8988T (cell line): ENCODE measurements at regions not wholly inside any gene's neighbourhood (a gene's known extent, or its start where the extent isn't known, plus 50 kb on each side); places are given as distances from the start of the nearest gene placed in this dataset.

Experiments used
- DNase-seq: peaks from one replicate; pipeline ENCODE4 v3.0.0; 2011

GRCh38 chr5:28544501-28544900 lies 1506.1 kb upstream of the CDH9 start:
- no peak for DNase-seq

- DNase-seq: no peak
Observed at GRCh38 chr5:28543473-28544098, 1505.2 kb upstream of the CDH9 start.

- no peak for DNase-seq
Observed at GRCh38 chr5:28542987-28543386, 1504.6 kb upstream of the CDH9 start.

GRCh38 chr5:28523888-28524635 lies 1485.7 kb upstream of the CDH9 start:
- DNase-seq: no peak

- DNase-seq: no peak
Observed at GRCh38 chr5:28523416-28523815, 1485.0 kb upstream of the CDH9 start.

- no peak for DNase-seq
Observed at GRCh38 chr5:28517691-28518090, 1479.3 kb upstream of the CDH9 start.

GRCh38 chr5:28516722-28517121 lies 1478.3 kb upstream of the CDH9 start:
- no peak for DNase-seq

- DNase-seq: no peak
Observed at GRCh38 chr5:28512648-28513047, 1474.3 kb upstream of the CDH9 start.

- no peak for DNase-seq
Observed at GRCh38 chr5:28505121-28505520, 1466.7 kb upstream of the CDH9 start.

GRCh38 chr5:28500511-28500910 lies 1462.1 kb upstream of the CDH9 start:
- DNase-seq: no peak

GRCh38 chr5:28499766-28500290 lies 1461.4 kb upstream of the CDH9 start:
- DNase-seq: no peak

- no peak for DNase-seq
Observed at GRCh38 chr5:28495876-28496275, 1457.5 kb upstream of the CDH9 start.

- DNase-seq: no peak
Observed at GRCh38 chr5:28493456-28493855, 1455.1 kb upstream of the CDH9 start.

- no peak for DNase-seq
Observed at GRCh38 chr5:28488752-28489151, 1450.4 kb upstream of the CDH9 start.

- DNase-seq: no peak
Observed at GRCh38 chr5:28483327-28484025, 1445.1 kb upstream of the CDH9 start.

GRCh38 chr5:28473531-28474107 lies 1435.2 kb upstream of the CDH9 start:
- no peak for DNase-seq

GRCh38 chr5:28468166-28468565 lies 1429.8 kb upstream of the CDH9 start:
- DNase-seq: no peak

GRCh38 chr5:28463728-28464127 lies 1425.3 kb upstream of the CDH9 start:
- DNase-seq: no peak

GRCh38 chr5:28451483-28451882 lies 1413.1 kb upstream of the CDH9 start:
- DNase-seq: no peak

GRCh38 chr5:28450997-28451396 lies 1412.6 kb upstream of the CDH9 start:
- DNase-seq: no peak

- no peak for DNase-seq
Observed at GRCh38 chr5:28448791-28449190, 1410.4 kb upstream of the CDH9 start.

- no peak for DNase-seq
Observed at GRCh38 chr5:28430565-28431178, 1392.3 kb upstream of the CDH9 start.

- DNase-seq: no peak
Observed at GRCh38 chr5:28421141-28421540, 1382.8 kb upstream of the CDH9 start.
